Keratinocyte (primary cell): ENCODE measurements at regions not wholly inside any gene's neighbourhood (a gene's known extent, or its start where the extent isn't known, plus 50 kb on each side); places are given as distances from the start of the nearest gene placed in this dataset.

Source experiments
- DNase-seq: peaks from one replicate; pipeline ENCODE4 v3.0.0-alpha.2; 2011; ENCODE audit warnings: low read depth, missing footprints, low spot score
- FAIRE-seq: peaks from 2 replicates; lab custom pipeline; 2011; peaks lifted over from hg19 to GRCh38; lab: Jason Lieb, UNC
- H2AFZ ChIP-seq: 2 replicates; pipeline ENCODE4 v1.6.0; 2012; ENCODE audit warnings: low read length, control low read depth, inconsistent platforms; ENCODE audit not compliant: control insufficient read depth
- H3K27ac ChIP-seq: 2 replicates; pipeline ENCODE4 v1.5.1; 2011; ENCODE audit warnings: low read length; ENCODE audit not compliant: control insufficient read depth, insufficient read depth
- H3K27me3 ChIP-seq: 3 replicates; pipeline ENCODE4 v1.6.0; 2011; ENCODE audit warnings: low read length; ENCODE audit not compliant: control insufficient read depth, insufficient read depth; ENCODE audit errors: extremely low read depth
- H3K36me3 ChIP-seq, 2 experiments: 2 replicates in 1 of 2; 3 replicates in 1 of 2; pipeline ENCODE4 v1.5.1; 2011; ENCODE audit warnings: low read length in 2 of 2, mild to moderate bottlenecking in 1 of 2; ENCODE audit not compliant: control insufficient read depth in 2 of 2, insufficient read depth in 2 of 2; ENCODE audit errors: extremely low read depth in 1 of 2
- H3K4me1 ChIP-seq: 3 replicates; pipeline ENCODE4 v1.5.1; 2011; ENCODE audit warnings: low read length; ENCODE audit not compliant: control insufficient read depth, insufficient read depth; ENCODE audit errors: extremely low read depth
- H3K4me2 ChIP-seq: 3 replicates; pipeline ENCODE4 v1.6.0; 2011; ENCODE audit warnings: low read depth, low read length; ENCODE audit not compliant: control insufficient read depth, insufficient read depth; ENCODE audit errors: extremely low read depth
- H3K4me3 ChIP-seq, 3 experiments: fragments of 200-600 bp in 1 of 3; sonication (generic) in 1 of 3; 2 replicates in 2 of 3; 3 replicates in 1 of 3; pipeline ENCODE4 v1.5.1; 2011 to 2016; ENCODE audit warnings: low read length in 3 of 3, mild to moderate bottlenecking in 3 of 3, control low read depth in 2 of 3, inconsistent platforms in 1 of 3, low read depth in 1 of 3, mixed read lengths in 1 of 3, mixed run types in 1 of 3, moderate library complexity in 1 of 3; ENCODE audit not compliant: control insufficient read depth in 2 of 3, insufficient read depth in 2 of 3; ENCODE audit errors: extremely low read depth in 1 of 3
- H3K79me2 ChIP-seq: 2 replicates; pipeline ENCODE4 v1.6.0; 2012; ENCODE audit warnings: low read length; ENCODE audit not compliant: control insufficient read depth, insufficient read depth
- H3K9ac ChIP-seq: 3 replicates; pipeline ENCODE4 v1.6.0; 2011; ENCODE audit warnings: low read length; ENCODE audit not compliant: control insufficient read depth, insufficient read depth; ENCODE audit errors: extremely low read depth
- H3K9me1 ChIP-seq: 3 replicates; pipeline ENCODE4 v1.6.0; 2011; ENCODE audit warnings: low read length; ENCODE audit not compliant: control insufficient read depth, insufficient read depth; ENCODE audit errors: extremely low read depth
- H3K9me3 ChIP-seq: 2 replicates; pipeline ENCODE4 v1.5.1; 2012; ENCODE audit warnings: low read depth, low read length; ENCODE audit not compliant: control insufficient read depth
- H4K20me1 ChIP-seq: 3 replicates; pipeline ENCODE4 v1.6.0; 2011; ENCODE audit warnings: low read length; ENCODE audit not compliant: control insufficient read depth, insufficient read depth; ENCODE audit errors: extremely low read depth
- EZH2 ChIP-seq: IDR thresholded peaks from one replicate; pipeline ENCODE4 v1.6.1; 2012; ENCODE audit warnings: inconsistent platforms, mild to moderate bottlenecking, low read length, moderate library complexity
- dilution Hi-C: fragments of 300-500 bp; cut with MboI; formaldehyde crosslinking; loops from one replicate; pipeline ENCODE4 v1.7.0; 2020; ENCODE audit warnings: low sequenced_read_pairs; ENCODE audit not compliant: extremely low pct_ligation_motif_present
- TF ChIP-seq, protein P1 (sequence below), 3 experiments: IDR thresholded peaks in 1 of 3; conservative IDR thresholded peaks in 1 of 3; optimal IDR thresholded peaks in 1 of 3; 2 replicates in 2 of 3; 3 replicates in 1 of 3; pipeline versions ENCODE3 to v1.5.1; 2011; ENCODE audit warnings: low read length in 3 of 3, mild to moderate bottlenecking in 3 of 3, moderate library complexity in 2 of 3, control low read depth in 1 of 3, inconsistent platforms in 1 of 3; ENCODE audit not compliant: insufficient read depth in 2 of 3; ENCODE audit errors: extremely low read depth in 1 of 3

DNA sequence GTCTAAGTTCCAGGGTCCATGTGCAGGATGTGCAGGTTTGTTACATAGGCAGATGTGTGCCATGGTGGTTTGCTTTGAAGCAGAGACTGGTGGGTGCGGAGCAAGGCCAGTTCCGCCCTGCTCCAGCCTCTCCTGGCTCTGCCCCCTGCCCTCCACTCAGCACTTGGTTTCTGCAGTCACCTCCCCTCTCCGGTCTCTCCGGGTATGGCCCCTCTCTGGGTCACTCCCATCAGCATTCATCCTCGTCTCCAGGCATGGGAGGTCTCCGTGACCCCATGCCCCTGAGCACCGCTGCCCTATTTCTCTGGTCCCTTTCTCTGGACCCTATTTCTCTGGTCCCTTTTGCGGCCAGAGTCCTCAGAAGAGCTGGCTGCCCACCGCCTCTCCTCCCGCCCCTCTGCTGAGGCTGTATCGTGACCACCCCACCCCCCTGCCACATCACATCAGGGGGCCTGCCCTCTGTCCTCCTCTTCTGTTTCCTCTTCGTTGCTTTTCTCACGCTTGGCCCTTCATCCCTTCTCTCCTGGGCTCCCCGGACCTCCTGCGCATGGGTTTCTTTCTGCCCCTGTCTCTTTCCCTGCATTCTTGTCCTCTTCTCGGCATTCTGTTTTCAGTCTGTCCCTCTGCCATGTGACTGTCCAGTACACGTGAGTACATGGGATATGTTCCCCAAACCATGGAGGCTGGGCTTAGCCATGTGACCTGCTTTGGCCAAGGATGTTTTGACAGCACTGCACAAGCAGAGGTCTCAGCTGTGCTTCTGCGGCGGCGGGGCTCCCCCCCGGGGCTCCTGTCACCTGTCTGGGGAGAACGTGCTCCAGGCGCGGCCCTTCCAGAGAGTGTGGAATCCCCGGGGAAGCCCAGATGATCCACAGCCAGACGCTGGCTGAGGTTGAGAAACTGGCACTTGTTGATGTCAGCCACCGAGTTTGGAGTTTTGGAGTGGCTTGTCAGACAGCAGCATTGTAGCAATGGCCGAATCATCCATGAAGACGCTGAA is 54.4 kb upstream of the C1orf174 start:
- TF ChIP-seq, protein P1, sequence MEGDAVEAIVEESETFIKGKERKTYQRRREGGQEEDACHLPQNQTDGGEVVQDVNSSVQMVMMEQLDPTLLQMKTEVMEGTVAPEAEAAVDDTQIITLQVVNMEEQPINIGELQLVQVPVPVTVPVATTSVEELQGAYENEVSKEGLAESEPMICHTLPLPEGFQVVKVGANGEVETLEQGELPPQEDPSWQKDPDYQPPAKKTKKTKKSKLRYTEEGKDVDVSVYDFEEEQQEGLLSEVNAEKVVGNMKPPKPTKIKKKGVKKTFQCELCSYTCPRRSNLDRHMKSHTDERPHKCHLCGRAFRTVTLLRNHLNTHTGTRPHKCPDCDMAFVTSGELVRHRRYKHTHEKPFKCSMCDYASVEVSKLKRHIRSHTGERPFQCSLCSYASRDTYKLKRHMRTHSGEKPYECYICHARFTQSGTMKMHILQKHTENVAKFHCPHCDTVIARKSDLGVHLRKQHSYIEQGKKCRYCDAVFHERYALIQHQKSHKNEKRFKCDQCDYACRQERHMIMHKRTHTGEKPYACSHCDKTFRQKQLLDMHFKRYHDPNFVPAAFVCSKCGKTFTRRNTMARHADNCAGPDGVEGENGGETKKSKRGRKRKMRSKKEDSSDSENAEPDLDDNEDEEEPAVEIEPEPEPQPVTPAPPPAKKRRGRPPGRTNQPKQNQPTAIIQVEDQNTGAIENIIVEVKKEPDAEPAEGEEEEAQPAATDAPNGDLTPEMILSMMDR (optimal IDR thresholded peaks at IDR 0.05 in 1 of 3, IDR thresholded peaks at IDR 0.05 in 1 of 3, conservative IDR thresholded peaks at IDR 0.05 in 1 of 3; ENCODE audit: extremely low read depth in 1 of 3, insufficient read depth in 2 of 3, low read length in 3 of 3): no peak
- no peak for TF ChIP-seq EZH2
- no peaks in the 10 kb centered on the region for H3K9me1 ChIP-seq
- peaks cover 2% of the 10 kb centered on the region for H3K27me3 ChIP-seq
- H3K36me3 ChIP-seq: no peaks in the 10 kb centered on the region
- no peak overlapping the region for H2AFZ ChIP-seq
- H3K27ac ChIP-seq: no peak overlapping the region
- dilution Hi-C loops: no loop called here
- H3K79me2 ChIP-seq: no peaks in the 10 kb centered on the region
- no peaks in the 10 kb centered on the region for H4K20me1 ChIP-seq
- no peak for DNase-seq
- no peaks in the 10 kb centered on the region for H3K4me1 ChIP-seq
- H3K4me2 ChIP-seq: no peak overlapping the region
- no peak overlapping the region for H3K4me3 ChIP-seq
- peaks cover 3% of the 10 kb centered on the region for H3K9me3 ChIP-seq
- H3K9ac ChIP-seq: no peak overlapping the region
- no peak for FAIRE-seq

DNA sequence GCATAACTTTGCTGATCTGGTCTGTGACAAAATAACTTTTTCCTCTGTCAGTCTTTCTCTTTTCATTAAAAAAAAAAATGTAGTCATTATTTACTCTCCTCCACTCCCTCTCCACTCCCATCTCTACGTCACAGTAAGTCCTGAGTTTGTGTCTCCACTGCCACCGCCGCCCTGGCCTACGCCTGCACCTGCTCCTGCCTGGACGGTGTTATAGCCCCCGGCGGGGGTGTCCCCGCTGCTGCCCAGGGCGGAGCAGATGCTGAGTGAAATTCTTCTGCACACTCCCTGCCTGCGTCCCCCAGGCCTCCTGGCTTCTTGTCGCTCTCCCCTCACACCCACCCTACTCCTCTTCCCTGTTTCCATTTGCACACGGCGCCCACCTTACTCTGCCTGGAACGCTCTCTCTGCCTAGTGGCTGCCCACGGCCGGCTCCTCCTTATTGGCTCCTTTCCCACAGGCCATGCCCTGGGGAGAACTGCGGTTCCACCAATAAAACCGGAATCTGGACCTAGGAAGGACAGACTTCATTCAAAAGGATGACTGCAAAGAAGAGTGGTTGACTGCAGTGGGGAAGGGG is 55.2 kb upstream of the C1orf174 start:
- DNase-seq: no peak
- FAIRE-seq: no peak
- Histone ChIP-seq H3K79me2 (no peaks in the 10 kb centered on the region), H3K36me3 (no peaks in the 10 kb centered on the region), H3K4me1 (no peaks in the 10 kb centered on the region), H2AFZ (no peak overlapping the region), H3K27me3 (peaks cover 2% of the 10 kb centered on the region), H4K20me1 (no peaks in the 10 kb centered on the region), H3K4me2 (no peak overlapping the region), H3K4me3 (no peak overlapping the region), H3K9ac (no peak overlapping the region), H3K27ac (no peak overlapping the region), H3K9me1 (no peaks in the 10 kb centered on the region), H3K9me3 (peaks cover 3% of the 10 kb centered on the region)
- TF ChIP-seq, protein P1 (optimal IDR thresholded peaks at IDR 0.05 in 1 of 3, IDR thresholded peaks at IDR 0.05 in 1 of 3, conservative IDR thresholded peaks at IDR 0.05 in 1 of 3; ENCODE audit: extremely low read depth in 1 of 3, insufficient read depth in 2 of 3, low read length in 3 of 3): no peak
- TF ChIP-seq EZH2: no peak
- dilution Hi-C loops: no loop called here
